Frontal cortex (tissue), 3 donors: ENCODE measurements at regions not wholly inside any gene's neighbourhood (a gene's known extent, or its start where the extent isn't known, plus 50 kb on each side); places are given as distances from the start of the nearest gene placed in this dataset.

Source experiments
- DNase-seq, 2 donors: peaks; one replicate each; pipeline ENCODE4 v3.0.0; 2012; ENCODE audit warnings: low spot score in 2 of 2
- FAIRE-seq: peaks from 2 replicates; lab custom pipeline; 2012; peaks lifted over from hg19 to GRCh38; lab: Jason Lieb, UNC
- donor health status: control.
- donor health status: control.
- donor health status: control.

GRCh38 chr9:79256691-79257213 lies 315.0 kb upstream of the TLE4 start:
- DNase-seq (no peak), FAIRE-seq (no peak)

GRCh38 chr9:79257228-79257781 lies 314.5 kb upstream of the TLE4 start:
- FAIRE-seq (no peak), DNase-seq (no peak)

GRCh38 chr9:79257790-79258351 lies 313.9 kb upstream of the TLE4 start:
- FAIRE-seq, result no peak
- no peak for DNase-seq

- DNase-seq, result no peak
- no peak for FAIRE-seq
Measured at GRCh38 chr9:79259858-79260257, 311.9 kb upstream of the TLE4 start.

DNA sequence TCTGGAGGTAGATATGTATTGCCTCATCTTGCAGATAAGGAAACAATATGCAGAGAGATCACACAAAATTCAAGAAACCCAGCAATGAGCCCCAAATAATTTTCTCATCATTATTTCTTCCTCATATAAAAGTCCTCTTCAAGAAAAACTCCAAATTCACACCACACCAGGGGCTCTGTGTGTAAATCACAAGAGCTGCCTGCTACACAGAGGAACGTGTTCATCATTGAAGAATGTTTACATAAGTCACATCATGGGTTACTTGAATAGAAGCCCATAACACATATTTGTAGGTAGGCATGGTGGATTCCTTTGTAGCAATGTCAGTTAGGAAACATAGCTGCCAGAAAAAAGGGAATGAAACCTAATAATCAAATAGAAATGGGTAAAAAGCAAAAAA lies 308.1 kb upstream of the TLE4 start:
- FAIRE-seq (no peak), DNase-seq (no peak)

DNA sequence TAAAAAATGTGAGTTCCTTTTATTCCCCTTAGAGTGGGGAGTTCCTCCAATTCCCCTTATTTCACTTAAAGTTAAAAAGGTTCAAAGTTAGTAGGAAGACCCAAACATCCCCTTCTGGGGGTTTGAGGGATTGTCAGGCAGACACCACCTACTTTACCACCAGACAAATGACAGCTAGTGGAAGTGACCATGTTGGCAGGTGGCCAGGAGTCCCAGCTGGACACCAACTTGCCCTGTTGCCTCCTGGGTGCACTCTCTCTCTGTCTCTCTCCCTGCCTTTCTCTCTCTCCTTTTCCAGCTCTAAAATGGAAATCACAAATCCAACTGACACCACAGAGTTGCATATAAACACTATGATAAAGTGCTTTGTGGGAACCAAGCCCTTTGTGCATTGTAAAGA lies 307.7 kb upstream of the TLE4 start:
- DNase-seq, result no peak
- FAIRE-seq, result no peak

GRCh38 chr9:79264511-79265355 lies 307.0 kb upstream of the TLE4 start:
- DNase-seq, result no peak

DNA sequence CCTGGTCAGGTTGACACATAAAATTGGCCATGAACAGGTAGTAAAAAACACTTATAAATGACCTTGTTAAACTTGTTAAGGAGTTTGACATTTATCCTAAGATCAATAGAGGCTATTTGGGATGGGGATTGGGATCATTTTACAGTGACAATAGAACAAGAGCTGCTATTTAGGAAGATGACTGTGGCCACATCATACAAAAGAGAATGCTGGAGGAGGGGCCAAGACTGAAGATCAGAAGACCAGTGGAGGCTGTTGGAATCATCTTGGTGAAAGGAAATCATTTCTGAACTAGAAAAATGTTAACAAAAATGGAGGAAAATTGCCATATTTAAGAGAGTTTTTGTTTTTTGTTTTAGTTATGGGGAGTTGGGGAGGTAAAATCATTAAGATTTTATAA lies 304.8 kb upstream of the TLE4 start:
- FAIRE-seq (no peak), DNase-seq (no peak)

More at GRCh38 chr9:79264511-79265355, 307.0 kb upstream of the TLE4 start:
- FAIRE-seq, result no peak

- DNase-seq, result no peak
- no peak for FAIRE-seq
Measured at GRCh38 chr9:79268806-79269205, 303.0 kb upstream of the TLE4 start.

GRCh38 chr9:79273311-79273710 lies 298.5 kb upstream of the TLE4 start:
- FAIRE-seq (no peak), DNase-seq (no peak)

DNA sequence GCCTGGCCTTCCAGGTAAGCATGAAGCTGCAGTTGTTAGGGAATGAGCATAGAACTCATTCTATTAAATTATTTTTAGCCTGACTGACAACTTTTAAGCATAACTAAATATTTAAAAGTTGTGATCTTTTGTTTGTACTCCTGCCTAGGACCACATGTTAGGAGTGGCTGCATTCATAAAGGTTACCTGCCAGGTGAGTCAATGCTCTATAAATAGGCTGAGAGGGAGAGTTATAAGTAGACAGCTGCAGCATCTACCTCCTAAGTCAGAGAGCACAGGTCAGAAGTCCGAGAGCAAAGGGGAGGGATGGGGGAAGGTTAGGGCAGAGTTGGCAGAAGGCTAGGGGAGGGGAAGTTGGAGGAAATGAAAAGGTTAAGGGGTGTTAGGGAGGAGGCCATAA lies 292.4 kb upstream of the TLE4 start:
- DNase-seq (no peak), FAIRE-seq (no peak)

DNA sequence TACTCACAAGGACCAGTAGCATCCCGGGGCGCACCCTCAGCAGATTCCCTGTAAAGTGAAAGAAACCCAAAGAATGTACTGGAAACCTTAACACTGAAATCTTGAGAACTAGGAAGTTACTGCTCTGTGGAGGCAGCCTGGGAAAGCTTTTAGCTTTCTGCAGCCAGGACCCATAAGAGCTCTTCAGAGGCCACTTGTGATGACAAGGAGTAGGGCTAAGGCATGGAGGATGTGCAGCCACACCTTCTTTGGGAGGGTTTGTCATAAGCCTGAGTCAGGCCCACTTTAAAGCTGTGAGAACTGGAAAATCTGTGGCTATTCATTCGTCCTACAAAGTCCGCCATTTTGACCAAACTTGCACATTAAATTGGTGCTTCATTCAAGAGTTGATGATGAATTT lies 291.1 kb upstream of the TLE4 start:
- no peak for FAIRE-seq
- DNase-seq, result no peak

DNA sequence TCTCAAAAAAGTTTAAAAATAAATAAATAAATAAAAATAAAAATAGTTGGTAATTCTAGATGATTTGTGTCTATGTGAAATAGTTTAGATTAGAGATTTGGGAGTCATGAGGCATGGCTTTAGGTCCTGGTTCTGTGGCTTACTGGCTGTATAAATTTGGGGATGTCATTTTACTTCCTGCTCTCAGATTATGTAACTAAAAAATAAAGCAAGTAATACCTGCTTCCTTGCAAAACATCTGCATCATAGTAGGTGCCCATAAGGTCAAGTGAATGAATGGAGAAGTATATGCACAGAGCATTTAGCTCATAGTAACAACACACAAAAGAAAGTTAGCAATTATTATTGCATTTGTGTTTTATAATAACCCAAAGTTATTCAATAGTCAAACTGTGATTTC lies 287.7 kb upstream of the TLE4 start:
- DNase-seq, result no peak
- no peak for FAIRE-seq

GRCh38 chr9:79286992-79287707 lies 284.6 kb upstream of the TLE4 start:
- no peak for DNase-seq
- FAIRE-seq, result no peak

GRCh38 chr9:79287708-79288290 lies 284.0 kb upstream of the TLE4 start:
- FAIRE-seq (no peak), DNase-seq (no peak)

DNA sequence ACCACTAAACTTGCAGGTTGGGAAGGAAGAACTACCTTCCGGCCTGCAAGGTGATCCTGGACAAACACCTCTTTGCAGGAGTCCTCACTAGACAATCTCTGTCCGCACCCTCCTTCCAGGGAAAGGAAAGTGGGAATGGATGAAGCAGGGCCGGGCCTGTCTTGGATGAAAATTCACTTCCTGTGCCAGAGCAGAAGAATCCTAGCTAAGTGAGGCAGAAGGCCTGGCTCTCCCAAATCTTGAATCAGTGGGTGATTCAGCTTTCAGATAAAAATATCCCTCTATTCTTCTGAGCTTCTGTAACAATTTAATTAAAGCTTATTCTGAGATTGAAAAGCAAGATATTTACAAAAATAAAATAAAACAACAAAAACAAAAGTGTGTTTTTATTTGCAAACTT lies 281.9 kb upstream of the TLE4 start:
- no peak for DNase-seq
- no peak for FAIRE-seq

- DNase-seq, result no peak
- FAIRE-seq, result no peak
Measured at GRCh38 chr9:79292731-79293280, 279.0 kb upstream of the TLE4 start.

GRCh38 chr9:79300068-79300467 lies 271.7 kb upstream of the TLE4 start:
- no peak for FAIRE-seq

GRCh38 chr9:79301085-79301484 lies 270.7 kb upstream of the TLE4 start:
- DNase-seq, result no peak

More at GRCh38 chr9:79300068-79300467, 271.7 kb upstream of the TLE4 start:
- DNase-seq, result no peak

More at GRCh38 chr9:79301085-79301484, 270.7 kb upstream of the TLE4 start:
- no peak for FAIRE-seq
